ENCODE measurements at regions not wholly inside any gene's neighbourhood (a gene's known extent, or its start where the extent isn't known, plus 50 kb on each side); places are given as distances from the start of the nearest gene placed in this dataset.

GRCh38 chr1:5580926-5581325, 411.3 kb downstream of the NPHP4 start:
- POLR2A ChIA-PET = no interaction called here
- H3K4me3 Mint-ChIP-seq = no peak overlapping the region

GRCh38 chr1:5579966-5580365, 412.3 kb downstream of the NPHP4 start:
- Mint-ChIP-seq H3K36me3 (no peaks in the 10 kb centered on the region), H3K27ac (no peak overlapping the region), H3K4me1 (ENCODE audit: low read depth) (no peaks in the 10 kb centered on the region), H3K27me3 (peaks cover 23% of the 10 kb centered on the region), H3K9me3 (no peaks in the 10 kb centered on the region), H3K4me3 (no peak overlapping the region)
- POLR2A ChIA-PET = no interaction called here
- intact Hi-C loops (cut with micrococcal nuclease) = no loop called here
- CTCF ChIA-PET = no interaction called here
- DNase-seq = no peak

More at GRCh38 chr1:5580926-5581325, 411.3 kb downstream of the NPHP4 start:
- CTCF ChIA-PET = no interaction called here
- intact Hi-C loops (cut with micrococcal nuclease) = no loop called here
- Mint-ChIP-seq H3K36me3 (no peaks in the 10 kb centered on the region), H3K27me3 (peaks cover 24% of the 10 kb centered on the region), H3K4me1 (ENCODE audit: low read depth) (no peaks in the 10 kb centered on the region), H3K9me3 (no peaks in the 10 kb centered on the region), H3K27ac (no peak overlapping the region)
- DNase-seq = no peak

- Mint-ChIP-seq H3K4me3 (no peak overlapping the region), H3K27me3 (peaks cover 23% of the 10 kb centered on the region), H3K27ac (no peak overlapping the region), H3K4me1 (ENCODE audit: low read depth) (no peaks in the 10 kb centered on the region), H3K36me3 (no peaks in the 10 kb centered on the region), H3K9me3 (no peaks in the 10 kb centered on the region)
- POLR2A ChIA-PET = no interaction called here
- DNase-seq = no peak
- CTCF ChIA-PET = no interaction called here
- intact Hi-C loops (cut with micrococcal nuclease) = no loop called here
These were observed 413.5 kb downstream of the NPHP4 start for GRCh38 chr1:5578690-5579089.

GRCh38 chr1:5577255-5578040, 414.8 kb downstream of the NPHP4 start:
- Mint-ChIP-seq H3K27ac (no peak overlapping the region), H3K4me3 (no peak overlapping the region), H3K9me3 (no peaks in the 10 kb centered on the region), H3K27me3 (peaks cover 20% of the 10 kb centered on the region), H3K36me3 (no peaks in the 10 kb centered on the region), H3K4me1 (ENCODE audit: low read depth) (no peaks in the 10 kb centered on the region)
- no peak for DNase-seq
- ChIA-PET CTCF (no interaction called here), POLR2A (no interaction called here)
- intact Hi-C loops (cut with micrococcal nuclease) = no loop called here

- Mint-ChIP-seq H3K27ac (no peak overlapping the region), H3K9me3 (no peaks in the 10 kb centered on the region), H3K4me1 (ENCODE audit: low read depth) (no peaks in the 10 kb centered on the region), H3K36me3 (no peaks in the 10 kb centered on the region), H3K27me3 (peaks cover 18% of the 10 kb centered on the region), H3K4me3 (no peak overlapping the region)
- intact Hi-C loops (cut with micrococcal nuclease) = no loop called here
- ChIA-PET CTCF (no interaction called here), POLR2A (no interaction called here)
- DNase-seq = no peak
These were observed 415.6 kb downstream of the NPHP4 start for GRCh38 chr1:5576673-5577065.

GRCh38 chr1:5576011-5576672, 416.1 kb downstream of the NPHP4 start:
- ChIA-PET POLR2A (no interaction called here), CTCF (no interaction called here)
- Mint-ChIP-seq H3K27me3 (peaks cover 14% of the 10 kb centered on the region), H3K4me3 (no peak overlapping the region), H3K9me3 (no peaks in the 10 kb centered on the region), H3K27ac (no peak overlapping the region), H3K4me1 (ENCODE audit: low read depth) (no peaks in the 10 kb centered on the region), H3K36me3 (no peaks in the 10 kb centered on the region)
- intact Hi-C loops (cut with micrococcal nuclease) = no loop called here
- no peak for DNase-seq

GRCh38 chr1:5575396-5575940, 416.8 kb downstream of the NPHP4 start:
- no peak for DNase-seq
- intact Hi-C loops (cut with micrococcal nuclease) = no loop called here
- POLR2A ChIA-PET = no interaction called here
- peaks cover 4% of the 10 kb centered on the region for H3K9me3 Mint-ChIP-seq
- peaks cover 9% of the 10 kb centered on the region for H3K27me3 Mint-ChIP-seq
- H3K4me1 Mint-ChIP-seq (ENCODE audit: low read depth) = no peaks in the 10 kb centered on the region
- no peak overlapping the region for H3K27ac Mint-ChIP-seq
- H3K4me3 Mint-ChIP-seq = no peak overlapping the region
- CTCF ChIA-PET = no interaction called here
- no peaks in the 10 kb centered on the region for H3K36me3 Mint-ChIP-seq

GRCh38 chr1:5574641-5575040, 417.6 kb downstream of the NPHP4 start:
- intact Hi-C loops (cut with micrococcal nuclease) = no loop called here
- peaks cover 8% of the 10 kb centered on the region for H3K27me3 Mint-ChIP-seq
- no peak overlapping the region for H3K27ac Mint-ChIP-seq
- no peak for DNase-seq
- H3K4me3 Mint-ChIP-seq = no peak overlapping the region
- no peaks in the 10 kb centered on the region for H3K4me1 Mint-ChIP-seq (ENCODE audit: low read depth)
- peaks cover 8% of the 10 kb centered on the region for H3K9me3 Mint-ChIP-seq
- no peaks in the 10 kb centered on the region for H3K36me3 Mint-ChIP-seq
- ChIA-PET POLR2A (no interaction called here), CTCF (no interaction called here)

GRCh38 chr1:5572794-5573193, 419.4 kb downstream of the NPHP4 start:
- ChIA-PET POLR2A (no interaction called here), CTCF (no interaction called here)
- no peaks in the 10 kb centered on the region for H3K4me1 Mint-ChIP-seq (ENCODE audit: low read depth)
- H3K4me3 Mint-ChIP-seq = no peak overlapping the region
- no peak for DNase-seq
- peaks cover 5% of the 10 kb centered on the region for H3K27me3 Mint-ChIP-seq
- no peaks in the 10 kb centered on the region for H3K36me3 Mint-ChIP-seq
- H3K27ac Mint-ChIP-seq = no peak overlapping the region
- peaks cover 18% of the 10 kb centered on the region for H3K9me3 Mint-ChIP-seq
- intact Hi-C loops (cut with micrococcal nuclease) = no loop called here

- no peaks in the 10 kb centered on the region for H3K36me3 Mint-ChIP-seq
- H3K4me3 Mint-ChIP-seq = no peak overlapping the region
- ChIA-PET CTCF (no interaction called here), POLR2A (no interaction called here)
- H3K4me1 Mint-ChIP-seq (ENCODE audit: low read depth) = no peaks in the 10 kb centered on the region
- H3K9me3 Mint-ChIP-seq = peaks cover 18% of the 10 kb centered on the region
- intact Hi-C loops (cut with micrococcal nuclease) = no loop called here
- H3K27me3 Mint-ChIP-seq = peaks cover 5% of the 10 kb centered on the region
- no peak overlapping the region for H3K27ac Mint-ChIP-seq
- DNase-seq = no peak
These were observed 420.3 kb downstream of the NPHP4 start for GRCh38 chr1:5571861-5572401.

GRCh38 chr1:5571438-5571837, 420.8 kb downstream of the NPHP4 start:
- peaks cover 5% of the 10 kb centered on the region for H3K27me3 Mint-ChIP-seq
- no peaks in the 10 kb centered on the region for H3K4me1 Mint-ChIP-seq (ENCODE audit: low read depth)
- no peak overlapping the region for H3K27ac Mint-ChIP-seq
- intact Hi-C loops (cut with micrococcal nuclease) = no loop called here
- peaks cover 18% of the 10 kb centered on the region for H3K9me3 Mint-ChIP-seq
- H3K4me3 Mint-ChIP-seq = no peak overlapping the region
- no peak for DNase-seq
- ChIA-PET POLR2A (no interaction called here), CTCF (no interaction called here)
- no peaks in the 10 kb centered on the region for H3K36me3 Mint-ChIP-seq

GRCh38 chr1:5570931-5571330, 421.3 kb downstream of the NPHP4 start:
- ChIA-PET POLR2A (no interaction called here), CTCF (no interaction called here)
- H3K9me3 Mint-ChIP-seq = peaks cover 18% of the 10 kb centered on the region
- no peak overlapping the region for H3K27ac Mint-ChIP-seq
- no peaks in the 10 kb centered on the region for H3K36me3 Mint-ChIP-seq
- H3K4me1 Mint-ChIP-seq (ENCODE audit: low read depth) = no peaks in the 10 kb centered on the region
- intact Hi-C loops (cut with micrococcal nuclease) = no loop called here
- no peak for DNase-seq
- H3K27me3 Mint-ChIP-seq = peaks cover 5% of the 10 kb centered on the region
- no peak overlapping the region for H3K4me3 Mint-ChIP-seq

- no peaks in the 10 kb centered on the region for H3K4me1 Mint-ChIP-seq (ENCODE audit: low read depth)
- H3K27ac Mint-ChIP-seq = no peak overlapping the region
- ChIA-PET POLR2A (no interaction called here), CTCF (no interaction called here)
- no peak overlapping the region for H3K4me3 Mint-ChIP-seq
- DNase-seq = no peak
- H3K9me3 Mint-ChIP-seq = peaks cover 18% of the 10 kb centered on the region
- H3K27me3 Mint-ChIP-seq = peaks cover 2% of the 10 kb centered on the region
- intact Hi-C loops (cut with micrococcal nuclease) = no loop called here
- H3K36me3 Mint-ChIP-seq = no peaks in the 10 kb centered on the region
These were observed 423.9 kb downstream of the NPHP4 start for GRCh38 chr1:5568321-5568720.
